ENCODE measurements at regions not wholly inside any gene's neighbourhood (a gene's known extent, or its start where the extent isn't known, plus 50 kb on each side); places are given as distances from the start of the nearest gene placed in this dataset.

DNA sequence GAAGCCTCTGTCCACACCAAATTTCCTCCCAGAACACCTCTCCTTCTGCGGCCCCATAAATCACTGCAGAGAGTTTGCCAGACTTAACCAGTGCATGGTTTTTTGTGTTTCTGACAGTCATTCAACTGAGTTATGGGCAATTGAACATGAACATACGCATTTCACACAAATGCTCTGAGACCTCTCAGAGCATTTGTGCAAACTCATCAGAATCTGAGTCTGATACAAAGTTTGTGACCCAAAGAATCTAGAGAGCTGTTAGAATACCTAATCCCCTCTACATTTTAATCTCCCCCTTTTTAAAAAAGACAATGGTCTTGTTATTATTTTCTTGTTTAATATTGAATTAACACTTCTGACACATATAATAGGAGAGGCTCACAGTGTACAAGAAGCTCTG lies 416.9 kb upstream of the SMARCA2 start:
- H3K27ac Mint-ChIP-seq, result no peak overlapping the region
- H3K27me3 Mint-ChIP-seq, result no peaks in the 10 kb centered on the region
- no peaks in the 10 kb centered on the region for H3K4me1 Mint-ChIP-seq
- no peaks in the 10 kb centered on the region for H3K36me3 Mint-ChIP-seq (ENCODE audit: low read depth)
- H3K9me3 Mint-ChIP-seq, result no peaks in the 10 kb centered on the region
- CTCF ChIA-PET, result no interaction called here
- POLR2A ChIA-PET, result no interaction called here
- H3K4me3 Mint-ChIP-seq, result no peak overlapping the region
- no peak for DNase-seq

- H3K36me3 Mint-ChIP-seq (ENCODE audit: low read depth), result no peaks in the 10 kb centered on the region
- no peaks in the 10 kb centered on the region for H3K9me3 Mint-ChIP-seq
- H3K4me3 Mint-ChIP-seq, result no peak overlapping the region
- no peaks in the 10 kb centered on the region for H3K4me1 Mint-ChIP-seq
- ChIA-PET POLR2A (no interaction called here), CTCF (no interaction called here)
- DNase-seq, result no peak
- no peaks in the 10 kb centered on the region for H3K27me3 Mint-ChIP-seq
- H3K27ac Mint-ChIP-seq, result no peak overlapping the region
Observed at GRCh38 chr9:1599961-1600360, 415.2 kb upstream of the SMARCA2 start.

DNA sequence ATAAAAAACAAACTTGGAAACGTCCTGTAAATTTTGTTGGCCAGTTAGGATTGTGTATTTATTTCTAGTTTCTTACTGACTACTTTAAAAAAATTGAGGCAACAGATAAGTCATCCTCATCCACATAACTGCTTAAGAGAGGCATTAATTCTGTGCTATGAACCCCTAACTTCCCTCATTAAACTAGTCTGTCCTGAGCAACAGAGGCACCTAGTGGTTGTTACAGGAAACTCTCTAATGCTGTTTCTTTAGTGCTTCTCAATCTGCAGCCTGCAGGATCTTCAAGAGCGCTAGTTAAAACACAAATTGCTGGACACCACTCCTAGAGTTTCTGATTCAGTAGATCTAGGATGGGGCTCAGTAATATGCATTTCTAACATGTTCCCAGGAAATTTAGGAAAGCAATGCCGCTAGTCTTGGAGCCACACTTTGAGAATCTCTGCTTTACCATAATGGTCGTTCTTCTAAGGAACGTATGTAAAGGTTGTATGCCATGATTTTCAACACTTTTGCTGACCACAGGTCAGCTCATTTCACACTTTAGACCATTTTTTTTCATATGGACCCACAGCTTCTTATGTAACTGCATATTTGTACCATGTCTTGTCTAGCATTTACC lies 410.1 kb upstream of the SMARCA2 start:
- Mint-ChIP-seq H3K27ac (no peak overlapping the region), H3K36me3 (ENCODE audit: low read depth) (no peaks in the 10 kb centered on the region), H3K27me3 (peaks cover 2% of the 10 kb centered on the region), H3K4me1 (no peaks in the 10 kb centered on the region), H3K4me3 (no peak overlapping the region), H3K9me3 (no peaks in the 10 kb centered on the region)
- DNase-seq, result no peak
- CTCF ChIA-PET, result no interaction called here
- POLR2A ChIA-PET, result no interaction called here

GRCh38 chr9:1606253-1606652 lies 408.9 kb upstream of the SMARCA2 start:
- POLR2A ChIA-PET, result no interaction called here
- no peak overlapping the region for H3K4me3 Mint-ChIP-seq
- H3K4me1 Mint-ChIP-seq, result no peaks in the 10 kb centered on the region
- DNase-seq, result no peak
- peaks cover 2% of the 10 kb centered on the region for H3K27me3 Mint-ChIP-seq
- H3K9me3 Mint-ChIP-seq, result no peaks in the 10 kb centered on the region
- H3K27ac Mint-ChIP-seq, result no peak overlapping the region
- CTCF ChIA-PET, result no interaction called here
- no peaks in the 10 kb centered on the region for H3K36me3 Mint-ChIP-seq (ENCODE audit: low read depth)

DNA sequence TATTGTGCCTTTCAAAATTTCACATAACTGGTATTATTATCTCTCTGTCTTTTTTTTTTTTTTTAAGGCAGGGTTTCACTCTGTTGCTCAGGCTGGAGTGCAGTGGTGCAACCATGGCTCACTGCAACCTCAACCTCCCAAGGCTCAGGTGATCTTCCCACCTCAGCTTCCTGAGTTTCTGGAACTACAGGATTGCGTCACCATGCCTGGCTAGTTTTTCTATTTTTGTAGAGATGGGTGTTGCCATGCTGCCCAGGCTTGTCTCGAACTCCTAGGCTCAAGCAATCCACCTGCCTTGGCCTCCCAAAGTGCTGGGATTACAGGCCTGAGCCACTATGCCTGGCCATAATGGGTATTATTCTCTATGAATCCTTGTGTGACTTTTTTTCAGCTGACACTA lies 402.3 kb upstream of the SMARCA2 start:
- H3K4me1 Mint-ChIP-seq, result no peaks in the 10 kb centered on the region
- no peak overlapping the region for H3K27ac Mint-ChIP-seq
- ChIA-PET POLR2A (no interaction called here), CTCF (no interaction called here)
- no peak for DNase-seq
- H3K4me3 Mint-ChIP-seq, result no peak overlapping the region
- H3K36me3 Mint-ChIP-seq (ENCODE audit: low read depth), result no peaks in the 10 kb centered on the region
- H3K27me3 Mint-ChIP-seq, result peaks cover 2% of the 10 kb centered on the region
- peaks cover 2% of the 10 kb centered on the region for H3K9me3 Mint-ChIP-seq

GRCh38 chr9:1617419-1617818 lies 397.7 kb upstream of the SMARCA2 start:
- Mint-ChIP-seq H3K4me1 (no peaks in the 10 kb centered on the region), H3K4me3 (no peak overlapping the region), H3K9me3 (peaks cover 2% of the 10 kb centered on the region), H3K27me3 (no peaks in the 10 kb centered on the region), H3K27ac (no peak overlapping the region), H3K36me3 (ENCODE audit: low read depth) (no peaks in the 10 kb centered on the region)
- DNase-seq, result no peak
- ChIA-PET CTCF (no interaction called here), POLR2A (no interaction called here)

DNA sequence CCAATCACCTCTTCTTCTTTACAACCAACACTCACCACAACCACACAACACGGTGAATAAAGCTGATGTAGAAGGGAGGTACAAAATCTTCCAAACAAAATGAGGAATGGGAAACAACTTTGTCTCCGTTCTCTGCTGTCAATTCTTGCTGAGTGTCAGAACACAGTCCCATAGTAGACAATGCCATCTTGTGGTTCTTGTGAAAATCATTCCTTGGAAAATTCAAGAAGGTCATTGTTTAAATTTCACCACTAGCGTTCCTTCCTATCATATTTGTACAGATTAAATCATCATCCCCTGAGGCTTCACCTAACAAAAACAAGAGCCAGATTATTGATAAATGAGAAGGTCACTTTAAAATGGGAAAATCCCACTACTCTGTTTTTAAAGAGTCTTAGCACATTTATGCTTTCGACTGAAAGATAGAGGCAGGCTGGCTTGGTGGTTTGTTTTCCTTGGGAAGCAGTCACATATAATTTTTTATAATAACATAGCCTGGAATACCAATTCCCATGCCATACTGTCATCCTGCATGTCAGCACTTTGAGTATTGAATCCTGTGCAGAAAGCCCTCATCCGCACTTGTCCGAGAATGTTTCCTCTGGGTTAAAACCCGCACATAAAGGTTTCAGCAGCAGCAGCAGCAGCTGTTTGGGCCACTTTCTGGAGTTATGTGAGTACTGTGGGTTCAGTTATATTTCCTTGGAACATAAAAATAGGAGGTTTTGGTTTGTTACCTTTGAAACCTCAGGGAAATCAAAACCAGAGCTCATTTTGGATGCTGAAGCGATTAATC lies 395.0 kb upstream of the SMARCA2 start:
- H3K4me3 Mint-ChIP-seq, result no peak overlapping the region
- ChIA-PET POLR2A (no interaction called here), CTCF (no interaction called here)
- no peak for DNase-seq
- H3K36me3 Mint-ChIP-seq (ENCODE audit: low read depth), result no peaks in the 10 kb centered on the region
- H3K9me3 Mint-ChIP-seq, result peaks cover 2% of the 10 kb centered on the region
- no peaks in the 10 kb centered on the region for H3K4me1 Mint-ChIP-seq
- H3K27me3 Mint-ChIP-seq, result no peaks in the 10 kb centered on the region
- no peak overlapping the region for H3K27ac Mint-ChIP-seq

- Mint-ChIP-seq H3K4me3 (no peak overlapping the region), H3K9me3 (no peaks in the 10 kb centered on the region), H3K36me3 (ENCODE audit: low read depth) (no peaks in the 10 kb centered on the region), H3K27me3 (no peaks in the 10 kb centered on the region), H3K4me1 (no peaks in the 10 kb centered on the region), H3K27ac (no peak overlapping the region)
- CTCF ChIA-PET, result no interaction called here
- POLR2A ChIA-PET, result no interaction called here
- no peak for DNase-seq
Observed at GRCh38 chr9:1637401-1637800, 377.7 kb upstream of the SMARCA2 start.

- Mint-ChIP-seq H3K9me3 (no peaks in the 10 kb centered on the region), H3K27me3 (no peaks in the 10 kb centered on the region), H3K4me1 (no peaks in the 10 kb centered on the region), H3K36me3 (ENCODE audit: low read depth) (no peaks in the 10 kb centered on the region), H3K4me3 (no peak overlapping the region), H3K27ac (no peak overlapping the region)
- DNase-seq, result no peak
- POLR2A ChIA-PET, result no interaction called here
- CTCF ChIA-PET, result no interaction called here
Observed at GRCh38 chr9:1639166-1639565, 376.0 kb upstream of the SMARCA2 start.

- no peak overlapping the region for H3K4me3 Mint-ChIP-seq
- CTCF ChIA-PET, result no interaction called here
- no peaks in the 10 kb centered on the region for H3K4me1 Mint-ChIP-seq
Observed at GRCh38 chr9:1647776-1648175, 367.4 kb upstream of the SMARCA2 start.

GRCh38 chr9:1653282-1653681 lies 361.9 kb upstream of the SMARCA2 start:
- Mint-ChIP-seq H3K4me1 (no peaks in the 10 kb centered on the region), H3K4me3 (no peak overlapping the region), H3K36me3 (ENCODE audit: low read depth) (no peaks in the 10 kb centered on the region), H3K9me3 (no peaks in the 10 kb centered on the region), H3K27me3 (peaks cover 10% of the 10 kb centered on the region), H3K27ac (no peak overlapping the region)
- POLR2A ChIA-PET, result no interaction called here
- no peak for DNase-seq
- CTCF ChIA-PET, result no interaction called here

More at GRCh38 chr9:1647776-1648175, 367.4 kb upstream of the SMARCA2 start:
- H3K9me3 Mint-ChIP-seq, result peaks cover 2% of the 10 kb centered on the region
- POLR2A ChIA-PET, result no interaction called here
- H3K27me3 Mint-ChIP-seq, result peaks cover 7% of the 10 kb centered on the region
- H3K36me3 Mint-ChIP-seq (ENCODE audit: low read depth), result no peaks in the 10 kb centered on the region
- H3K27ac Mint-ChIP-seq, result no peak overlapping the region
- no peak for DNase-seq

DNA sequence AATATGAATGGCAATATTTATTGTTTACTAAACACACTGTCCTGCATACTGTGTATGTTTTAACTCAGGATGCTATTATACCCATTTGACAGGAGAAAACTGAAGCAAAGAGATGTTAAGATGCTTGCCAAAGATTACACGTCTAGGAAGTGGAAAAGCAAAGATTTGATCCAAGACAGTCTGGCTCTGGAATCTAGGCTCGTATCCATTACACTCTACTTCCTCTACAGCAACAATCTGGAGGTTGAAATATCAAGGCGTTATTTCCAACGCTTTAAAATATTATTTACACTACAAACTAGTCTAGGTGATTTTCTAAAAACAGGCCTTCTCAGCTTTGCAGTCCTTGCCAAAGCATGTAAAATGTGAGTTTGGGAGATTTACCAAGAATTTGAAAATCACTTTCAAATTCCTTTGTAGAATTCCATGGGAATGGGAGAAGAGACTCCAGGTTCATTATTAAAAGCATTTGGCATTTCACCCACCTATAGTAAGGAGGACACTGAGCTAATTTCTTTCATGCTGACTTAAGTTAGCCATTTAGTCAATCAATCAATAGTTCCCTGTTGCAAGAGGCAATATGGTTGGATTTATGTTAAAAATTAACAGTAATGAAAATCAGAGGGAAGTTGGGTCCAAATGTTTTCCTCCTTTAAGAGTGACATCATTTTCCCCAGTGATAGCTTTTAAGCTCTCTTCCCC lies 356.3 kb upstream of the SMARCA2 start:
- Mint-ChIP-seq H3K9me3 (no peaks in the 10 kb centered on the region), H3K27me3 (peaks cover 7% of the 10 kb centered on the region), H3K4me1 (no peaks in the 10 kb centered on the region), H3K4me3 (no peak overlapping the region), H3K36me3 (ENCODE audit: low read depth) (no peaks in the 10 kb centered on the region), H3K27ac (no peak overlapping the region)
- no peak for DNase-seq
- ChIA-PET CTCF (no interaction called here), POLR2A (no interaction called here)

DNA sequence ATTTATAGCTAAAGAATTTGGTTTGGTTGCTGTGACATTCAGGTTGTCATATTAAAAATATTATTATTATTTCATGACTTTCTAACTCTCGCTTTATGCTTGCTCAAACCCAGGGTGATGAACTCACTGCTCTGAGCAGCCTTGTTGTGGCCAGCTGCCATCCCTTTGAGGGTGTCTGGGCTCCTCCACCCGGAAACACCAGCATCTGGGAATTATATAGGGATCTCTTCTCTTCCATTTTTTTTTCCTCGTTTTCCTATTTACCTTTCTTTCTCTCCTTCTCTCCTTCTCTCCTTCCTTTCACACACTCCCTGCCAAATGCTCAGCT lies 355.8 kb upstream of the SMARCA2 start:
- no peaks in the 10 kb centered on the region for H3K9me3 Mint-ChIP-seq
- ChIA-PET CTCF (no interaction called here), POLR2A (no interaction called here)
- H3K4me3 Mint-ChIP-seq, result no peak overlapping the region
- no peak for DNase-seq
- no peak overlapping the region for H3K27ac Mint-ChIP-seq
- peaks cover 6% of the 10 kb centered on the region for H3K27me3 Mint-ChIP-seq
- H3K36me3 Mint-ChIP-seq (ENCODE audit: low read depth), result no peaks in the 10 kb centered on the region
- no peaks in the 10 kb centered on the region for H3K4me1 Mint-ChIP-seq

DNA sequence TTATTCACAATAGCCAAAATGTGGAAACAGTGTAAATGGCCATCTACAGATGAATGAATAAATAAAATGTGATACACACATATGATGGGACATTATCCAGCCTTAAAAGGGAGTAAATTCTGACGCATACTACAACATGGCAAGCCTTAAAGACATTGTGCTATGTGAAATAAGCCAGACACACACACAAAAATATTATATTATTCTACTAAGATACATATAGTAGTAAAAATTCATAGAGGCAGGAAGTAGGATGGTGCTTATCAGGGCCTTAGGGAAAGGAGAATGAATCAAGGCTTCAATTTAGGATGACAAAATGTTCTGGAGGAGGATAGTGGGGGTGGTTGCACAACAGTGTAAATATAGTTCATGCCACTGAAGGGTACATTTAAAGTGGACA lies 346.7 kb upstream of the SMARCA2 start:
- DNase-seq, result no peak
- Mint-ChIP-seq H3K27me3 (no peaks in the 10 kb centered on the region), H3K4me1 (no peaks in the 10 kb centered on the region), H3K27ac (no peak overlapping the region), H3K9me3 (no peaks in the 10 kb centered on the region), H3K4me3 (no peak overlapping the region), H3K36me3 (ENCODE audit: low read depth) (no peaks in the 10 kb centered on the region)
- POLR2A ChIA-PET, result no interaction called here
- CTCF ChIA-PET, result no interaction called here

Measured in activated CD4-positive, alpha-beta memory T cell treated with anti-CD3 and anti-CD28 coated beads, Interleukin-2, amount 10 ng/mL, durations not matched to agents 7 days and 5 days (primary cell).